HCT116 (cell line): ENCODE measurements at regions not wholly inside any gene's neighbourhood (a gene's known extent, or its start where the extent isn't known, plus 50 kb on each side); places are given as distances from the start of the nearest gene placed in this dataset.

ENCODE experiments used
- ATAC-seq: fragments of 200-7000 bp; cut with Tn5 transposase; 2 replicates; pipeline ENCODE4 v1.9.1; 2020; ENCODE audit warnings: mild to moderate bottlenecking, moderate library complexity
- BruUV-seq: library from RNA; stranded (reverse); fragments of 400-500 nt; replicated peaks from 2 replicates; lab custom pipeline; 2021; lab: Mats Ljungman, UMichigan
- CTCF ChIA-PET: fragments of 300-600 bp; sonication (Branson Sonifier 250); formaldehyde crosslinking; loops from one replicate; lab custom pipeline; 2021; ENCODE audit warnings: antibody characterized with exemption; lab: Charles Lee
- POLR2A ChIA-PET: fragments of 300-600, 350-600 bp; sonication (Branson Sonifier 250); formaldehyde crosslinking; loops from one replicate; lab custom pipeline; 2021; ENCODE audit warnings: antibody characterized with exemption; lab: Charles Lee
- RAD21 ChIA-PET, 2 experiments: fragments of 300-600 bp; sonication (Branson Sonifier 250); formaldehyde crosslinking; loops; one replicate each; lab custom pipeline; 2023; ENCODE audit warnings: low total read pairs in 2 of 2; ENCODE audit not compliant: uncharacterized antibody in 2 of 2, unreplicated experiment in 2 of 2, low non-redundant PET in 1 of 2; lab: Charles Lee
- DNase-seq: peaks from one replicate; pipeline ENCODE4 v3.0.0-alpha.2; 2010; ENCODE audit warnings: low read depth, low spot score
- H2AFZ ChIP-seq: fragments of 200-600 bp; shearing (Covaris generic), sonication (generic); 2 replicates; pipeline ENCODE4 v1.6.1; 2017; ENCODE audit warnings: low read depth, mixed run types, mixed read lengths, antibody characterized with exemption, low read length; ENCODE audit not compliant: poor library complexity, severe bottlenecking
- H3K27ac ChIP-seq: 2 replicates; pipeline ENCODE4 v1.5.1; 2012; ENCODE audit warnings: low read depth, low read length
- H3K27me3 ChIP-seq: fragments of 200-600 bp; sonication (generic); 2 replicates; pipeline ENCODE4 v1.6.1; 2016; ENCODE audit warnings: mixed run types, low read length, mixed read lengths; ENCODE audit not compliant: insufficient read depth
- H3K36me3 ChIP-seq, 2 experiments: fragments of 200-500 bp in 1 of 2; fragments of 200-600 bp in 1 of 2; sonication (Bioruptor generic) in 1 of 2; sonication (generic) in 1 of 2; 2 replicates each; pipeline versions ENCODE4 v1.5.1 to v1.6.1; 2014 to 2016; ENCODE audit warnings: low read length in 2 of 2, inconsistent platforms in 1 of 2, mixed read lengths in 1 of 2, mixed run types in 1 of 2; ENCODE audit not compliant: insufficient read depth in 2 of 2, control insufficient read depth in 1 of 2
- H3K4me1 ChIP-seq, 2 experiments: fragments of 200-600 bp in 1 of 2; sonication (generic) in 1 of 2; 2 replicates each; pipeline versions ENCODE4 v1.5.1 to v1.6.1; 2012 to 2017; ENCODE audit warnings: low read length in 2 of 2, inconsistent platforms in 1 of 2, mild to moderate bottlenecking in 1 of 2, mixed read lengths in 1 of 2, mixed run types in 1 of 2, moderate library complexity in 1 of 2; ENCODE audit not compliant: insufficient read depth in 2 of 2, control insufficient read depth in 1 of 2
- H3K4me2 ChIP-seq: fragments of 200-600 bp; sonication (generic); 2 replicates; pipeline ENCODE4 v1.6.1; 2017; ENCODE audit warnings: mixed run types, low read length, mixed read lengths
- H3K4me3 ChIP-seq, 2 experiments: fragments of 200-600 bp in 1 of 2; sonication (generic) in 1 of 2; replicated peaks in 1 of 2; 2 replicates each; pipeline ENCODE4 v1.5.1; 2011 to 2016; ENCODE audit warnings: low read length in 2 of 2, control low read depth in 1 of 2, low read depth in 1 of 2, mild to moderate bottlenecking in 1 of 2, mixed read lengths in 1 of 2, mixed run types in 1 of 2
- H3K79me2 ChIP-seq: fragments of 200-600 bp; sonication (generic); 2 replicates; pipeline ENCODE4 v1.6.1; 2017; ENCODE audit warnings: mild to moderate bottlenecking, mixed run types, low read length, moderate library complexity, mixed read lengths; ENCODE audit not compliant: insufficient read depth
- H3K9ac ChIP-seq: fragments of 200-600 bp; sonication (generic); 2 replicates; pipeline ENCODE4 v1.6.1; 2016; ENCODE audit warnings: low read length, mixed read lengths
- H3K9me2 ChIP-seq: fragments of 200-600 bp; sonication (generic), shearing (Covaris generic); 2 replicates; pipeline ENCODE4 v1.6.1; 2017; ENCODE audit warnings: mixed run types, mild to moderate bottlenecking, moderate library complexity; ENCODE audit not compliant: insufficient read depth
- H3K9me3 ChIP-seq, 2 experiments: fragments of 200-500 bp in 1 of 2; fragments of 200-600 bp in 1 of 2; sonication (Bioruptor generic) in 1 of 2; sonication (generic) in 1 of 2; 2 replicates each; pipeline ENCODE4 v1.6.1; 2014 to 2017; ENCODE audit warnings: low read length in 2 of 2, mixed read lengths in 2 of 2, inconsistent platforms in 1 of 2, low read depth in 1 of 2, mild to moderate bottlenecking in 1 of 2, mixed run types in 1 of 2, moderate library complexity in 1 of 2; ENCODE audit not compliant: control insufficient read depth in 1 of 2, insufficient read depth in 1 of 2
- H4K20me1 ChIP-seq: fragments of 200-600 bp; sonication (generic), shearing (Covaris generic); 2 replicates; pipeline ENCODE4 v1.6.1; 2017; ENCODE audit warnings: mixed run types, mild to moderate bottlenecking, moderate library complexity; ENCODE audit not compliant: insufficient read depth
- CEBPB ChIP-seq: IDR thresholded peaks from 2 replicates; pipeline ENCODE4 v1.6.1; 2012; ENCODE audit warnings: low read depth
- CTCF ChIP-seq, 3 experiments: fragments of 200-600 bp in 1 of 3; sonication (generic) in 1 of 3; IDR thresholded peaks in 2 of 3; conservative IDR thresholded peaks in 1 of 3; 2 replicates each; pipeline ENCODE4 v1.5.1; 2012 to 2017; ENCODE audit warnings: low read depth in 2 of 3, low read length in 2 of 3, antibody characterized with exemption in 1 of 3, borderline replicate concordance in 1 of 3, control low read depth in 1 of 3, mild to moderate bottlenecking in 1 of 3, mixed read lengths in 1 of 3, mixed run types in 1 of 3, moderate library complexity in 1 of 3; ENCODE audit not compliant: insufficient read depth in 1 of 3
- ELF1 ChIP-seq: IDR thresholded peaks from 2 replicates; pipeline ENCODE4 v1.6.1; 2012; ENCODE audit warnings: low read depth, borderline replicate concordance
- EZH2phosphoT487 ChIP-seq: fragments of 200-600 bp; IDR thresholded peaks from 2 replicates; pipeline ENCODE4 v1.6.1; 2018; ENCODE audit warnings: antibody characterized with exemption, borderline replicate concordance
- MAX ChIP-seq: IDR thresholded peaks from 2 replicates; pipeline ENCODE4 v1.6.1; 2012
- ZFX ChIP-seq: fragments of 450-650 bp; IDR thresholded peaks from 2 replicates; pipeline ENCODE4 v1.6.1; 2017
- intact Hi-C: fragments of 100-400 bp; cut with micrococcal nuclease; formaldehyde crosslinking; loops from 2 replicates; pipeline ENCODE4 v1.10.0; 2022

GRCh38 chr18:53689886-53690285 lies 534.6 kb downstream of the MBD2 start:
- CTCF ChIA-PET, result no interaction called here
- no TSS peak for BruUV-seq
- Histone ChIP-seq H3K9ac (no peak overlapping the region), H3K9me3 (peaks cover 4 to 6% of the 10 kb centered on the region in 2 experiments; a peak in 3 of 4 replicates), H3K9me2 (no peaks in the 10 kb centered on the region), H3K4me2 (no peak overlapping the region), H3K4me3 (no peak overlapping the region), H2AFZ (no peak overlapping the region), H3K36me3 (no peaks in the 10 kb centered on the region)
- intact Hi-C loops, result no loop called here
- POLR2A ChIA-PET, result no interaction called here
- no peak for TF ChIP-seq EZH2phosphoT487
- no peak for TF ChIP-seq ELF1
- no peak for TF ChIP-seq MAX
- no peak for TF ChIP-seq ZFX
- TF ChIP-seq, all 23 proteins: peak for 0
- H3K27ac ChIP-seq, result no peak overlapping the region
- H3K27me3 ChIP-seq, result no peaks in the 10 kb centered on the region
- RAD21 ChIA-PET, result no interaction called here
- DNase-seq, result no peak
- no peaks in the 10 kb centered on the region for H3K79me2 ChIP-seq
- no peaks in the 10 kb centered on the region for H3K4me1 ChIP-seq
- no peak for ATAC-seq
- no peaks in the 10 kb centered on the region for H4K20me1 ChIP-seq

GRCh38 chr18:53686965-53687364 lies 537.5 kb downstream of the MBD2 start:
- no peak overlapping the region for H3K4me3 ChIP-seq
- H3K9ac ChIP-seq, result no peak overlapping the region
- no peak overlapping the region for H3K27ac ChIP-seq
- no peaks in the 10 kb centered on the region for H3K4me1 ChIP-seq
- ATAC-seq (no peak), DNase-seq (no peak)
- BruUV-seq, result no TSS peak
- RAD21 ChIA-PET, result no interaction called here
- H3K36me3 ChIP-seq, result no peaks in the 10 kb centered on the region
- H3K4me2 ChIP-seq, result no peak overlapping the region
- no peaks in the 10 kb centered on the region for H4K20me1 ChIP-seq
- H3K9me2 ChIP-seq, result no peaks in the 10 kb centered on the region
- CTCF ChIA-PET, result no interaction called here
- no peaks in the 10 kb centered on the region for H3K27me3 ChIP-seq
- POLR2A ChIA-PET, result no interaction called here
- H3K9me3 ChIP-seq, result peaks cover 4 to 6% of the 10 kb centered on the region in 2 experiments; a peak in 3 of 4 replicates
- no peak overlapping the region for H2AFZ ChIP-seq
- H3K79me2 ChIP-seq, result no peaks in the 10 kb centered on the region
- no peak for TF ChIP-seq CEBPB
- TF ChIP-seq CTCF (IDR thresholded peaks at IDR 0.05 in 2 of 3, conservative IDR thresholded peaks at IDR 0.05 in 1 of 3; ENCODE audit: borderline replicate concordance in 1 of 3, insufficient read depth in 1 of 3, low read depth in 2 of 3, low read length in 2 of 3), result no peak
- intact Hi-C loops, result no loop called here
